ENCODE measurements at regions not wholly inside any gene's neighbourhood (a gene's known extent, or its start where the extent isn't known, plus 50 kb on each side); places are given as distances from the start of the nearest gene placed in this dataset.

DNA sequence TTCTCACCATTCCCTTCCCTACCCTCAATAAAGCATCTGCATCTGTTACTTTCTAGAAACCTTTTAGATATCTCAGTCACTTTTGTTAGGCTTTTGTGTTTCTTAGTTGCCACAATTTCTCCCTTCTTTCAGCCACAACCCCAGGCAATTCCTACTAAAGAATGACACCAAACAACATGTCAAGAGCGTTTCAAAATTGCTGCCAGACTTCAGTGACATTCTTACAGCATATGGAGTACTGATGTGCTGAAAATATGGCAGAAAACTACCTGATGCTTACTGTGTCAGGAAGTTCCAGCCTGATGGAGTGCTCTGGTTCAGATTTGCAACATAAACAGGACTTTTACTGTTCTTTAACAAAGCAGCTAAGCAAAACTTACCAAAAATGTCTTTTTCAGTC, 957.7 kb upstream of the POU3F3 start:
- Histone ChIP-seq H3K27me3 (ENCODE audit: insufficient read depth, low read length) (no peaks in the 10 kb centered on the region), H3K4me3 (ENCODE audit: low read length) (no peak overlapping the region), H2AFZ (ENCODE audit: low read depth, low read length) (peak overlapping the region; percentile 62), H3K36me3 (ENCODE audit: insufficient read depth, low read length) (no peaks in the 10 kb centered on the region), H3K4me1 (ENCODE audit: insufficient read depth, low read length) (peaks cover 5% of the 10 kb centered on the region), H3K9me3 (ENCODE audit: low read length) (no peaks in the 10 kb centered on the region)

DNA sequence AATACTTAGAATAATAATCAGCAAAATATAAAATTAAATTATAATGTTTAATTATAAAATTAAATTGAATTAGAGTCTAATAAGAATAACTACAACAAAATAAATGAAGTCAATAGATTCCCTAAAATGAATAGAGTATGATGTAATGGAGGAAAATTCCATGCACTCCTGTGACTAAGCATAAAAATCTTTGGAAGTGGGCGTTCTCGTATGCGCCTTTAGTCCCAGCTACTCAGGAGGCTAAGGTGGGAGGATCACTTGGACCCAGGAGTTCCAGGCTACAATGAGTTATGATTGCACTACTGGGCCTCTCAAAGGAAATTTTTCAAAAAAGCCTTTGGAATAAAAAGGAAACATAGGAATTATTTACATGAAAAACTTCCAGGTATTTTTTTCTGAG, 955.4 kb upstream of the POU3F3 start:
- H3K9me3 ChIP-seq (ENCODE audit: low read length), result no peaks in the 10 kb centered on the region
- H3K36me3 ChIP-seq (ENCODE audit: insufficient read depth, low read length), result no peaks in the 10 kb centered on the region
- H3K4me1 ChIP-seq (ENCODE audit: insufficient read depth, low read length), result peaks cover 5% of the 10 kb centered on the region
- H2AFZ ChIP-seq (ENCODE audit: low read depth, low read length), result no peak overlapping the region
- H3K4me3 ChIP-seq (ENCODE audit: low read length), result no peak overlapping the region
- H3K27me3 ChIP-seq (ENCODE audit: insufficient read depth, low read length), result no peaks in the 10 kb centered on the region

DNA sequence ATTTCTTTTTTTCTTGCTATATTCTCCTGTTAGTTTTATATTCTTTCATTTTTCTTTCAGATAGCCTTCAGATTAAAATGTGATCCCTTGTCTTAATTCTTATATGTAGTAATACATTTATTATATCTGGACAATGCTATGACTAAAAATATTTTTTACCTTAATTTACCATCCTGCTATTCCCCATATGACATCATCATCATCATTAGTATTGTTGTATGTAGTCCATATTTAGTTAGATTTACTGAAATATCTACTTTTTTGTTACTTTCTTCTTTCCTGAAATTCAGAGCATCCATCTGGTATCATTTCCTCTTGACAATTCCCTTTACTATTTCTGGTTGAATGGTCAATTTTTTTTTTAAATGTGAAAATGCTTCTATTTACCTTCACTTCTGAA, 951.6 kb upstream of the POU3F3 start:
- no peak overlapping the region for H3K4me3 ChIP-seq (ENCODE audit: low read length)
- no peaks in the 10 kb centered on the region for H3K9me3 ChIP-seq (ENCODE audit: low read length)
- no peaks in the 10 kb centered on the region for H3K27me3 ChIP-seq (ENCODE audit: insufficient read depth, low read length)
- no peak overlapping the region for H2AFZ ChIP-seq (ENCODE audit: low read depth, low read length)
- H3K36me3 ChIP-seq (ENCODE audit: insufficient read depth, low read length), result no peaks in the 10 kb centered on the region
- no peaks in the 10 kb centered on the region for H3K4me1 ChIP-seq (ENCODE audit: insufficient read depth, low read length)

DNA sequence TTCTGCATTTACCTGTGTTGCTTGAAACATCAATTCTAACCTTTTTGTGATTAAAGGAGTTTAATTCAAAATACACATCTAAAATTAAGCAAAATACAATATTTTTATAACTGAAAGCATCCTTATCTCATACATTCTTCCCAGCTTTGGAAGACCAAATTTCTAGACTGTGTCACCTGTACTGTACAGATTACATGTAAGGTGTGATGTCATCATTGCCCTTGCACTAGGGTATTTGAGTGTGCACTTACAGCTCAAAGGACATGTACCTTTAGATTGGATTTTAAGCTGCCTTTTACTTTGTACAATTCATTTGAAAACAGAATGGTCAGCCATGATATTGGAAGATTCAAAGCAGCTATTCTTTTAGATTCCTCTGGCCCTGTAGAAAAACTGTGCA, 932.8 kb upstream of the POU3F3 start:
- Histone ChIP-seq H3K4me1 (ENCODE audit: insufficient read depth, low read length) (peaks cover 6% of the 10 kb centered on the region), H3K36me3 (ENCODE audit: insufficient read depth, low read length) (no peaks in the 10 kb centered on the region), H3K27me3 (ENCODE audit: insufficient read depth, low read length) (no peaks in the 10 kb centered on the region), H3K4me3 (ENCODE audit: low read length) (no peak overlapping the region), H3K9me3 (ENCODE audit: low read length) (no peaks in the 10 kb centered on the region), H2AFZ (ENCODE audit: low read depth, low read length) (no peak overlapping the region)

DNA sequence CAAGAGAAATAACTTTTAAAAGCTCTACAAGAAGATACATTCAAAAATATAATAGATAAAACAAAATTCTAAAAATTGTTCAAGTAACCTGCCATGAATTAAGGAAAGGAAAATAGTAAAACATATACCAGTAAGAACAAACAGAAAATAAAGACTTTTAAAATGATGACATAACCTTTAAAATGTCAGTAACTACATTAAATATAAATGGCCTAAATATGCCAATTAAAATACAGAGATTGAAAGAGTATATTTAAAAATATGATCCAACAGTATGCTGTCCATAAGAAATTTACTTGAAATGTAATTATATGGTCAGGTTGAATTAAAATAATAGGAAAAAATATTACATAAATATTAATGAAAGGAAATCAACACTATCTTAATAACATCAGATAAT, 911.7 kb upstream of the POU3F3 start:
- H3K4me1 ChIP-seq (ENCODE audit: insufficient read depth, low read length), result no peaks in the 10 kb centered on the region
- H3K4me3 ChIP-seq (ENCODE audit: low read length), result no peak overlapping the region
- H3K9me3 ChIP-seq (ENCODE audit: low read length), result no peaks in the 10 kb centered on the region
- H2AFZ ChIP-seq (ENCODE audit: low read depth, low read length), result no peak overlapping the region
- no peaks in the 10 kb centered on the region for H3K36me3 ChIP-seq (ENCODE audit: insufficient read depth, low read length)
- H3K27me3 ChIP-seq (ENCODE audit: insufficient read depth, low read length), result no peaks in the 10 kb centered on the region

DNA sequence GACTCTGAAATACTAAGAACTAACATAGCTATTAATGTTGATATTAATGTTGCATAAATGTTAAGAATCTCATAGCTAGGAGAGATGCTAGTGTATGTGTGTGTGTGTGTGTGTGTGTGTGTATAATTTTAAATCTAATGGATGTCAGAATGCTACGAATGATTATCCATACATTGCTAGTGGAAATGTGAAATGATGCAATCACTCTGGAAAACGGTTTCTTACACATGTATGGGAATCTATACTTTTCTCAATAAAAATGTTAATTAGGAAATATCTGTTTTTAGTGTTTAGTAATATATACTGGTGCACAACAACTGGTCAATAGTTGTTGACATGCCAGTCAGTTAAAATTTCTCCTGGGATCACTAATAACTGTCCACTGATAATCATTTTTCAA, 908.8 kb upstream of the POU3F3 start:
- Histone ChIP-seq H3K4me1 (ENCODE audit: insufficient read depth, low read length) (no peaks in the 10 kb centered on the region), H3K4me3 (ENCODE audit: low read length) (no peak overlapping the region), H3K27me3 (ENCODE audit: insufficient read depth, low read length) (no peaks in the 10 kb centered on the region), H2AFZ (ENCODE audit: low read depth, low read length) (no peak overlapping the region), H3K9me3 (ENCODE audit: low read length) (no peaks in the 10 kb centered on the region), H3K36me3 (ENCODE audit: insufficient read depth, low read length) (no peaks in the 10 kb centered on the region)

DNA sequence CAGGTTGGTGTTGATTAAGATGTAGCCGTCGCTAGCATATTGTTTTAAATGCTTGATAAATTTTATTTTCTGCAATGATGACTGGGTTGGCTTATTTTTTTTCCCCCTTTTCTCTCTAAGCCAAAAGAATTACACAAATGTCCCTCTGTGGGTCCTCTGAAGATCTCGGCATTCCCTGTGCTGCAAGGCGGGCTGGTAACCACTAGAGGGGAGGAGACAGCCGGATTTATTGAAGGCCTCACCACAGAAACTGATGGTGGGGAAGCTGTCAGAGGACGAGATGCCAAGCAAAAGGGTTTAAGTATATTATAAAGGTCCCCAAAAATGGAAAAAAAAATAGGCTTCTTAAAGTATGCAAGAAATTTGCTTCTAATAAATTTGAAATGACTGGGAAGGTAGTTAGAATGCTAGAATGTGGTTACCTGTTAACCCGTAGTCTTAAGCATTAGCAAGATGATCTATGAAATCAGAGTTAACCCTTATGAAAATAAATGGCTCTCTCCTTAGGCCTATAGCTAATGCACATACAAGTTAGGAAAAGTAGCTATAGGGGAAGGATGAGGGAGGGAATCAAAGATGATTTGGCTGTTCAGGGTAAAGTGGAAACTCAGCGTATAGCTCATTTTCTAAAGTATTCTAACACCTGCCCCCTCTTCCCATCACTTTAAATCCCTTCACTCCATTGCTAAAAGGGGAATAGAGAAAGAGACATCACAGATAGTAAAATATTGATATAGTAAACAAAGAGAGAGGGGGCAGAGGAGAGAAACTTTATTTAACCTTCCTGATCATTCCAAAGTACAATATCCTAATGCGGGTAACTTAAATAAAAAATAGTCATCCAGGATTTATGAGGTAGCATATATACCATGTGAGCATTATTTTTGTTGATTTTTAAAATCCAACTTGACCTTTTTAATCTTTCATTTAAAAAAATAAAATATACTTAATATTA, 894.5 kb upstream of the POU3F3 start:
- Histone ChIP-seq H3K4me1 (ENCODE audit: insufficient read depth, low read length) (peaks cover 26% of the 10 kb centered on the region), H2AFZ (ENCODE audit: low read depth, low read length) (peak overlapping the region; percentile 1), H3K9me3 (ENCODE audit: low read length) (no peaks in the 10 kb centered on the region), H3K4me3 (ENCODE audit: low read length) (no peak overlapping the region), H3K36me3 (ENCODE audit: insufficient read depth, low read length) (no peaks in the 10 kb centered on the region), H3K27me3 (ENCODE audit: insufficient read depth, low read length) (no peaks in the 10 kb centered on the region)

DNA sequence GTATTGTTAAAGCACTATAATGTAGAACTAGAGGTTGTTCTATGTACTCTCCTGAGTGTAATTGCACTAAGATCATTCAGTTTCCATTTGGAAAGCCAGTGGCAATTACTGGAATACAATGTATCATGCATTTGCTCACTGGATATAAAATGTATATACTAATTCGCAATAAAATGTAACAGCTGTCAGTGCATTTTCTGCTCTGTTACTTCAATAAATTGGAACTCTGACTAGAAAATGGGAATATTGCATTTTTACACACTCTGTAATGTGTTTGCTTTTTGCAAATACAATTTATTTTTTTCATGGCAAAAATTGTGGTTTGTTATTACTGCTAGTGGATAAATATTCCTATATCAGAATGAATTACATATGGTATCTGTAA, 893.8 kb upstream of the POU3F3 start:
- no peak overlapping the region for H3K4me3 ChIP-seq (ENCODE audit: low read length)
- H3K9me3 ChIP-seq (ENCODE audit: low read length), result no peaks in the 10 kb centered on the region
- no peaks in the 10 kb centered on the region for H3K36me3 ChIP-seq (ENCODE audit: insufficient read depth, low read length)
- H3K27me3 ChIP-seq (ENCODE audit: insufficient read depth, low read length), result no peaks in the 10 kb centered on the region
- H3K4me1 ChIP-seq (ENCODE audit: insufficient read depth, low read length), result peaks cover 26% of the 10 kb centered on the region
- no peak overlapping the region for H2AFZ ChIP-seq (ENCODE audit: low read depth, low read length)

DNA sequence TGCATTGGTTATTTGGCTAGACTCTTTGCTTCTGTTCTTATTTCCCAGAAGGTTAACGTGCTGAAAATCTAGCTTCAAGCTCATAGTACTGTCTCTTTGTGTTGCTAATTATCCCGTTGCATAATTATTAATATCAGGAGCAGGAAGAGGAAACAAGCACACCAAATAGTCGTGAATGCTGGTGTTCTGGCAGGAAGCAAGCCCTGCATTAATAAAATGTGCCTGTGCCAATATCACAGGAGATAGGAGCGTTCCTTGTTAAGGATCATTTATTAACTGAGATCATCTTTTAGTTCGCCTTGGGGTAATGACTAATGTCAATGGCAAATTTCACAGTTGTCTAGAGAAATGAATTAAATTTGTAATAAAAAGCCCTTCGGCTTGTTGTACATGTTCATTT, 893.0 kb upstream of the POU3F3 start:
- H3K4me3 ChIP-seq (ENCODE audit: low read length), result no peak overlapping the region

DNA sequence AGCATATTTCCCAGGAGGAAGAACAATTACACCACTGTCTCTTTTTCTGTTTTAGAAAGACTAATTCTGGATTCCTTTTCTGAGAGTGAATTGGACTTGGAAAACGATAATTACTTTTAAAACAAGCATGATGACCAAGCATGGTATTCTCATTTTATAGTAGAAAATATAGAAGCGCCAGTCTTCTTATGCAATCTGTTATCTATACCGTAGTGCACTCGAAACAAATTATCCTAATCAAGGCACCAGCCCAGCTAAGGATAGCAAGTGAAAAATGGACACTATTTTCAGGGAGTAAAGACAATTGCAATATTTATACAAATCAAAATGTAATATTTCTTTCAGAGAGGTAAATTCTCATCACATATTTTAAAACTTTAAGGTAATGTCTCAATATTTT, 892.1 kb upstream of the POU3F3 start:
- no peaks in the 10 kb centered on the region for H3K27me3 ChIP-seq (ENCODE audit: insufficient read depth, low read length)
- H3K9me3 ChIP-seq (ENCODE audit: low read length), result no peaks in the 10 kb centered on the region
- no peak overlapping the region for H2AFZ ChIP-seq (ENCODE audit: low read depth, low read length)
- no peak overlapping the region for H3K4me3 ChIP-seq (ENCODE audit: low read length)
- H3K36me3 ChIP-seq (ENCODE audit: insufficient read depth, low read length), result no peaks in the 10 kb centered on the region
- peaks cover 26% of the 10 kb centered on the region for H3K4me1 ChIP-seq (ENCODE audit: insufficient read depth, low read length)

More for the DNA sequence above, 893.0 kb upstream of the POU3F3 start:
- H3K9me3 ChIP-seq (ENCODE audit: low read length), result no peaks in the 10 kb centered on the region
- H3K4me1 ChIP-seq (ENCODE audit: insufficient read depth, low read length), result peaks cover 26% of the 10 kb centered on the region
- H2AFZ ChIP-seq (ENCODE audit: low read depth, low read length), result peak overlapping the region; percentile 60
- no peaks in the 10 kb centered on the region for H3K36me3 ChIP-seq (ENCODE audit: insufficient read depth, low read length)
- H3K27me3 ChIP-seq (ENCODE audit: insufficient read depth, low read length), result no peaks in the 10 kb centered on the region

DNA sequence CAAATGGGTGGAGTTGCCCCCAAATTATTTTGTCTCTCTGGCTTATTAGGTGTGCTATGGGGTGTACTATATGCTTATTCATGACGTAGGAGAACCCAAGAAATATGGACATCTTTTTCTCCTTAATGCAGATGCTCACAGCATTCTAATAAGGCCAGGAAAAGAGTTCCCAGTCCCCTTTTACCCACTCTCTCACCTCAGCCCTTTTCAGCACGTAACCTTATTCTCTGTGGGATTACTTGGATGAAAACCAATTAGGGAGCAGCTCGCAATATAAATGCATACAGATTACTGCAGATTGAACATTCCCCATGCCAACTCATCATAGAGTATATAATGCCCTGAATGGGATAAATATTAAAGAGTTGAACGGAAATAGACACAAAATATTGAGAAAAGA, 891.2 kb upstream of the POU3F3 start:
- no peak overlapping the region for H2AFZ ChIP-seq (ENCODE audit: low read depth, low read length)
- H3K27me3 ChIP-seq (ENCODE audit: insufficient read depth, low read length), result no peaks in the 10 kb centered on the region
- no peak overlapping the region for H3K4me3 ChIP-seq (ENCODE audit: low read length)
- H3K36me3 ChIP-seq (ENCODE audit: insufficient read depth, low read length), result no peaks in the 10 kb centered on the region
- H3K4me1 ChIP-seq (ENCODE audit: insufficient read depth, low read length), result peaks cover 26% of the 10 kb centered on the region
- H3K9me3 ChIP-seq (ENCODE audit: low read length), result no peaks in the 10 kb centered on the region

DNA sequence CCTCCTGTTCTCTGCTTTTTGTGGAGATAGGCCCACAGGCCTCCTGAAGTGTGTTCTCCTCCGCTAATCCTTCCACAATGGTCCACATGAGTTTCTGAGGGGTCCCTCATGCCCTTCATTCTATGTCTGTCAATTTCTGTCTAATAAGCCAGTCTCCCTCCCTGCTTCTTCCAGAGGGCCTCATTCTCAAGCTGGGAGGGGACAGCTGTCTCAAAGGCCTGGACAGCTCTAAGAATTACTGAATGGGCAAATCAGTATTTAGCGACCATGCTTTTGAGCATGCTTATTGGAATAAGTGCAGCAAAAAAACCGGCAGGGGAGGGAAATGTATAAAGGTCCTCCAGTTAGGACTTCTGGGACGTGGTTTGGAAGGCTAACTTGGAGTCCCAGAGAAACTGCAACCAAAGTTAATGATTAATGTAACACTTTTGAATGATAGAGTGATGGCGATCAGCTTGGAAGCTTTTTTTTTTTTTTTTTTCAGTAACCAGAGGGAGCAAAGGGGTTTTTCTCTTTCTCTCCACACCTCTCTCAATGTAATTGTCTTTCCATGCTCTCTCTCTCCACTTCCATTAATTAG, 890.7 kb upstream of the POU3F3 start:
- Histone ChIP-seq H2AFZ (ENCODE audit: low read depth, low read length) (no peak overlapping the region), H3K27me3 (ENCODE audit: insufficient read depth, low read length) (no peaks in the 10 kb centered on the region), H3K4me3 (ENCODE audit: low read length) (no peak overlapping the region), H3K4me1 (ENCODE audit: insufficient read depth, low read length) (peaks cover 26% of the 10 kb centered on the region), H3K36me3 (ENCODE audit: insufficient read depth, low read length) (no peaks in the 10 kb centered on the region), H3K9me3 (ENCODE audit: low read length) (no peaks in the 10 kb centered on the region)

DNA sequence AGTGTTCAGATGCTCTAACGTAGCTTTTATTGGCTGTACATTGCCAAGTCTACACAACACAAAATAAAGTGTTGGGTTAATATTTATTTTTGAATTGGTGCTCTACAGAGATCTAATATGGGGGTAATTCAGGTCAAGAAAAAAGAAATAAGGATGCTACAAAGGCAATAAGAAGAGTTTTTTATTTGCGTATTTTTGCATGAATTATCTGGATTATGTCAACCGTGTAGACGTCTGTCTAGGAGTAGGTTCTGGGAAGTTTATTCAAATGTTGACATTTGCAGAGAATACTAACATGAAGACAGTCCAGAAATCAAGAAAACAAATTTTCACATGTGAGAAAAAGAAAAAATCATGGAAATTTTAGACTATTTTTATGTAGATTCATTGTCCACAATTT, 876.7 kb upstream of the POU3F3 start:
- Histone ChIP-seq H3K4me3 (ENCODE audit: low read length) (no peak overlapping the region), H3K4me1 (ENCODE audit: insufficient read depth, low read length) (no peaks in the 10 kb centered on the region), H2AFZ (ENCODE audit: low read depth, low read length) (no peak overlapping the region), H3K36me3 (ENCODE audit: insufficient read depth, low read length) (no peaks in the 10 kb centered on the region), H3K9me3 (ENCODE audit: low read length) (no peaks in the 10 kb centered on the region), H3K27me3 (ENCODE audit: insufficient read depth, low read length) (no peaks in the 10 kb centered on the region)

All from neuron (in vitro differentiated cells).